Loucy (cell line): ENCODE measurements at regions not wholly inside any gene's neighbourhood (a gene's known extent, or its start where the extent isn't known, plus 50 kb on each side); places are given as distances from the start of the nearest gene placed in this dataset.

Source experiments
- EZH2phosphoT487 ChIP-seq: fragments of 200-600 bp; IDR thresholded peaks from 2 replicates; pipeline ENCODE4 v1.6.1; 2018; ENCODE audit warnings: antibody characterized with exemption, mild to moderate bottlenecking, moderate library complexity, borderline replicate concordance
- TF ChIP-seq, protein P1 (sequence below): fragments of 200-600 bp; sonication (generic); conservative IDR thresholded peaks from 2 replicates; pipeline ENCODE4 v1.5.1; 2014; ENCODE audit warnings: mild to moderate bottlenecking, antibody characterized with exemption, low read length

DNA sequence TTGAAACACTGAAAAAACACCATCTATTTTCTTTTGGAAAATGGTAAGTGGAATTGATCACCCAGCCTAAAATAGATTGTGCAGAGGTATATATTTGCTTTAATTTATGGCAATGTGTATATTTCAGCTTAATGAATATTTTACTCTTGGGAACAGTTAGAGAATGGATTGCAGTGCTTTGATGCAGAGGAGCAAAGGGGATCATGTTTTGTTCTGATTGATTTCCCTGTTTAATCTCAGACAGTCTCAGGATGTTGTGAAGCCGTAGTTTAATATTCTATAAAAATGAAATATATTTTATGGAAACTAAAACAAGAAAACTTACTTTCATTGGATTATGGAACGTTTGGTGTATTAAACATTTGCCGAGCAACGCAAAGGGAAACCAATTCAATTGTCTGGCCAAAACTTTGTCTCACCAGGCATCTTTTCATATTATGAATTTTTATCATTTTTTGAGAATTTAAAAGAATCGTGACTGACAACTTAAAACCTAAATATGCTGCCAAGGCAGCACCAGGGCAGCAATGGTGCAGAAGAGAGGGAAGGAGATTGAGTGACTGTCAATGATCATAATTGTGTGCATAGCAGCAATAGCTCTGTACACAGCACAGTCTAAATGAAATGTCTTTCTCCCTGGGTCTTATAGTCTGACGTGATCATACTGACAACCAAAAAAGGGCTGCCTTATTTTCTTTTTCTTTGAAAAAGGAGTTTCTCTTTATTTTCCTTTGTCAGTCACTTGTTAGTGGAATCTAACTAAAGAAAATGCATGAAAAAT is 105.5 kb upstream of the EPHA7 start:
- TF ChIP-seq, protein P1, sequence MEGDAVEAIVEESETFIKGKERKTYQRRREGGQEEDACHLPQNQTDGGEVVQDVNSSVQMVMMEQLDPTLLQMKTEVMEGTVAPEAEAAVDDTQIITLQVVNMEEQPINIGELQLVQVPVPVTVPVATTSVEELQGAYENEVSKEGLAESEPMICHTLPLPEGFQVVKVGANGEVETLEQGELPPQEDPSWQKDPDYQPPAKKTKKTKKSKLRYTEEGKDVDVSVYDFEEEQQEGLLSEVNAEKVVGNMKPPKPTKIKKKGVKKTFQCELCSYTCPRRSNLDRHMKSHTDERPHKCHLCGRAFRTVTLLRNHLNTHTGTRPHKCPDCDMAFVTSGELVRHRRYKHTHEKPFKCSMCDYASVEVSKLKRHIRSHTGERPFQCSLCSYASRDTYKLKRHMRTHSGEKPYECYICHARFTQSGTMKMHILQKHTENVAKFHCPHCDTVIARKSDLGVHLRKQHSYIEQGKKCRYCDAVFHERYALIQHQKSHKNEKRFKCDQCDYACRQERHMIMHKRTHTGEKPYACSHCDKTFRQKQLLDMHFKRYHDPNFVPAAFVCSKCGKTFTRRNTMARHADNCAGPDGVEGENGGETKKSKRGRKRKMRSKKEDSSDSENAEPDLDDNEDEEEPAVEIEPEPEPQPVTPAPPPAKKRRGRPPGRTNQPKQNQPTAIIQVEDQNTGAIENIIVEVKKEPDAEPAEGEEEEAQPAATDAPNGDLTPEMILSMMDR: no peak
- no peak for TF ChIP-seq EZH2phosphoT487
